ENCODE measurements at regions not wholly inside any gene's neighbourhood (a gene's known extent, or its start where the extent isn't known, plus 50 kb on each side); places are given as distances from the start of the nearest gene placed in this dataset.

GRCh38 chr1:184851822-184852746 lies 97.4 kb upstream of the EDEM3 start:
- TF ChIP-seq POLR2A (IDR thresholded peaks at IDR 0.05) = no peak
- TF ChIP-seq, protein P1, sequence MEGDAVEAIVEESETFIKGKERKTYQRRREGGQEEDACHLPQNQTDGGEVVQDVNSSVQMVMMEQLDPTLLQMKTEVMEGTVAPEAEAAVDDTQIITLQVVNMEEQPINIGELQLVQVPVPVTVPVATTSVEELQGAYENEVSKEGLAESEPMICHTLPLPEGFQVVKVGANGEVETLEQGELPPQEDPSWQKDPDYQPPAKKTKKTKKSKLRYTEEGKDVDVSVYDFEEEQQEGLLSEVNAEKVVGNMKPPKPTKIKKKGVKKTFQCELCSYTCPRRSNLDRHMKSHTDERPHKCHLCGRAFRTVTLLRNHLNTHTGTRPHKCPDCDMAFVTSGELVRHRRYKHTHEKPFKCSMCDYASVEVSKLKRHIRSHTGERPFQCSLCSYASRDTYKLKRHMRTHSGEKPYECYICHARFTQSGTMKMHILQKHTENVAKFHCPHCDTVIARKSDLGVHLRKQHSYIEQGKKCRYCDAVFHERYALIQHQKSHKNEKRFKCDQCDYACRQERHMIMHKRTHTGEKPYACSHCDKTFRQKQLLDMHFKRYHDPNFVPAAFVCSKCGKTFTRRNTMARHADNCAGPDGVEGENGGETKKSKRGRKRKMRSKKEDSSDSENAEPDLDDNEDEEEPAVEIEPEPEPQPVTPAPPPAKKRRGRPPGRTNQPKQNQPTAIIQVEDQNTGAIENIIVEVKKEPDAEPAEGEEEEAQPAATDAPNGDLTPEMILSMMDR (IDR thresholded peaks at IDR 0.05) = no peak

Data from thyroid gland (tissue), 4 donors.